ENCODE measurements at regions not wholly inside any gene's neighbourhood (a gene's known extent, or its start where the extent isn't known, plus 50 kb on each side); places are given as distances from the start of the nearest gene placed in this dataset.

GRCh38 chr11:116255321-116255953 is 517.4 kb downstream of the BUD13 start:
- DNase-seq (ENCODE audit: low spot score): no peak

GRCh38 chr11:116250155-116250554 is 522.6 kb downstream of the BUD13 start:
- no peak for DNase-seq (ENCODE audit: low spot score)

GRCh38 chr11:116249561-116249960 is 523.2 kb downstream of the BUD13 start:
- no peak for DNase-seq (ENCODE audit: low spot score)

DNA sequence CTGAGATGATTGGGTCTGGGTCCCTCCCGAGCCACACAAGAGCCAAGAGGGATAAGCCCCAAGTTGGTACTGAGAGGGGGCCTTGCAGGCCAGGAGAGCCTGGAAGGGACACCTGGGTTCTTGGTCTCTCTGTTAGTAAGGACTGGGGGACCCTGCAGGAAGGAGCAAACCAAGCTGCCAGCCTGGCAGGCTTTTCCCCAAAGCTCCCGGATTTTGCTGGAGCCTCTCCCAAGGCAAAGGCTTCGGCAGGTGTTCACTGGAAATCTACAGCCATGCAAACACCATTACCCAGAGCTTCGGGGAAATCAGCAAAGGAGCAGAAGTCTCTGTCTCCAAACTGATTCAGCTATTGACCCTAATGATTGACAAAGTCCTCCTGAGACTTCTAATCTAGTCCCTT is 527.9 kb downstream of the BUD13 start:
- no peak for DNase-seq (ENCODE audit: low spot score)

DNA sequence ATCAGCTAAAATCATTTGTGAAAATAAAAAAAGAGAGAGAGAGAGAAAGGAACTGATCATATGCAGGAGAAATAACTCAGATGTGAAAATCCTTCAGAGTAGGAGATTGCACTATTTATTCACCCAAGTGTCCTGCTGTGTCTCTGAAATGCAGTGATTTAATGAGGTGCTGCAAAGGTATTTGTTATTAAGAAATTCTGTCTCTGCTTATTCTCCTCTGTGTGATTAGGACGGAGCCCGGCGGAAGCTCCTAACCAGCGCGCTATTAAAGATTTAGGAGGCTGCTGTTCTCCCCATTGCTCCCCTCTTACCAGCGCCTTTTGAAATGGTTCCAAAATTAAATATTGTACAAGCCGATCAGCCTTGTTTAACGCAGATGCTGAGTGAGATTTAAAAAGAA is 528.3 kb downstream of the BUD13 start:
- DNase-seq (ENCODE audit: low spot score): no peak

DNA sequence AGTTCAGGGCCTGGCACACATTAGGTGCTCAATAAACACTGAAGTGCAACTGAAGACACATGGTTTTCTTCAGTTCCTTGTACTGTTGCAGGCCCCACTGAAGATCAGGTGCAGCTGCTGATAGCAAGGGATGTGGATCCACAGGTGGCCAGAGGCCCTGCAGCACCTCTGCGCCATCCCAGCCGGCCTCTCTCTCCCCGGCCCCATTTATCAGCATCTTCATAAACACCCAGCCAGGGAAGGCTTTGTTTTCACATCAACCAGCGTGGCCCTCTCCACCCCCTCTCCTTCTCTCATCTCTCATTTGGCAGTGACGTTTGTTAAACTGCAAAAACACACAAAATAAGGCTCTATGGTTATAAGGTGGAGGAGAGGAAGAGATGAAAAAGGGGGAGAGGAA is 528.8 kb downstream of the BUD13 start:
- DNase-seq (ENCODE audit: low spot score): no peak

GRCh38 chr11:116242006-116242405 is 530.8 kb downstream of the BUD13 start:
- DNase-seq (ENCODE audit: low spot score): no peak

DNA sequence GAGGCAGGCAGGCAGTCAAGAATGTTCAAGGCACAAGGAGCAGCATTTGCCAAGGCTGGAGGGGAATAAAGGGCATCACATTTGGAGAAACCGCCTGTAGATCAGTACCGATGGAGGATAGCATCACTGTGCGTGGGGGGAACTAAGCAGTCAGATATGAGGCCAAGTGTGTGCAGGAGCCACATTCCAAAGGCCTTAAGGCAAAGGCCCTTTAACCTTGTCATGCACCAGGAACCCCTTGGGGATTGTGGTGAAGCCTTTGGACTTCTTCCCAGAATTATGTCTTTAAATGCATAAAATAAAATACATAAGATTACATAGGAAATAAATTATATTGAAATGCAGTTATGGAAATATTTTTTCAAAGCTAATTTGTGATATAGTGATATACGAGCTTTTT is 532.1 kb downstream of the BUD13 start:
- no peak for DNase-seq (ENCODE audit: low spot score)

- DNase-seq (ENCODE audit: low spot score): no peak
Measured at GRCh38 chr11:116239247-116239646, 533.5 kb downstream of the BUD13 start.

- DNase-seq (ENCODE audit: low spot score): no peak
Measured at GRCh38 chr11:116234989-116235568, 537.7 kb downstream of the BUD13 start.

- DNase-seq (ENCODE audit: low spot score): no peak
Measured at GRCh38 chr11:116233561-116233960, 539.2 kb downstream of the BUD13 start.

GRCh38 chr11:116232364-116232828 is 540.4 kb downstream of the BUD13 start:
- no peak for DNase-seq (ENCODE audit: low spot score)

GRCh38 chr11:116231543-116231942 is 541.2 kb downstream of the BUD13 start:
- DNase-seq (ENCODE audit: low spot score): no peak

GRCh38 chr11:116230438-116230837 is 542.3 kb downstream of the BUD13 start:
- no peak for DNase-seq (ENCODE audit: low spot score)

GRCh38 chr11:116229236-116229970 is 543.4 kb downstream of the BUD13 start:
- DNase-seq (ENCODE audit: low spot score): no peak

DNA sequence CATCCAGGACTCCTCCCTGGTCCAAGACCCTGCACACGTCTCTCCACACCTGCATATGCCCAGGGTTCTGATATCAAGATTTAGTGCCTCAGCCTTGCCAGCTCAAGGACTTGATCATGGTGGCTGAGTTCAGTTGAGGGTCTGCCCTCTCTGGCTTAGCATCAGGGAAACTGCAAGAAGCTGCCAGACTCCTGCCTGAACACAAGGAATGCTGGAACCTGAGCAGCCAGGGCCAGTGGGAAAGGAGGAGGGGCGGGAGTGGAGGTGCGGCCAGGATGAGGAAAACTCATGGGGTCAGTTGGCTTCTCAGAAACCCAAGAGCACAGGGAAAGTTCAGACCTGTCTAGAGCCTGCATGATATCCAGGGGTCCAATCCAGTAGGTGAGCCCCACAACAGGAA is 546.1 kb downstream of the BUD13 start:
- DNase-seq (ENCODE audit: low spot score): no peak

DNA sequence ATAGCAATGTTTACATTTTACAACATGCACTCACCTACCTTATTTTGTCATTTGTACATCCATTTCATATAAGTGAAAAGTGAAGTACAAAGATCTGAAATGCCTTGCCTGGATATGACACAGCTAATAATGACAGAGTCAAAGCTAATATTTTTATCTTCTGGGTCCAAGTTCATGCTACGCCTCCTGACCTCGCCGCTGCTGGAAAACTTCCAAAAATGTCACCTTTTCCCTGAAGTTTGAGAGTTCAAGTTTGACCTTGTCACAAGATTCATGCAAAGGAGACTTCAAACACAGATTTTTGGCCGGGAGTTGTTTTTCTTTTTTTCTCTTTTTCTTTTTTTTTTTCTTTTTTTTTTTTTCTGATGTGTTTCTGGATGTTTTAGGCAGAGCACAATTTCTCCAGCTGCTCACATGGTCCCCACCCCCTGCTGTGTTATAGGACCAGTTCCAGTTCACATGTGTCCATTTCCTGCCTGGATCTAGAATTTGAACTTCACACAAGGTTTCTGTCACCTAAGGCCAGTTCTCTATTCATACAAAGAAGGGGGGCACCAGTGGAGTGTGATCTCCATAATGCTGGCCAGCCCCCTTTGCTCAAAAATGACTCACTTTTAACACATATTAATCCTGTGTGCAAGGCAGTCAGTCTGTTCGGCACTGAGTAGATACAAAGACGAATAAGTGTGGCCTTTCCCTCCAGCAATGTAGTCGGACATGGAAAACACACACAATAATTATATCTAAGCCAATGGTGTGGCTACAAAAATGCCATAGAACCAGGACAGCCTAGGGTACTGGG is 546.8 kb downstream of the BUD13 start:
- DNase-seq (ENCODE audit: low spot score): no peak

DNA sequence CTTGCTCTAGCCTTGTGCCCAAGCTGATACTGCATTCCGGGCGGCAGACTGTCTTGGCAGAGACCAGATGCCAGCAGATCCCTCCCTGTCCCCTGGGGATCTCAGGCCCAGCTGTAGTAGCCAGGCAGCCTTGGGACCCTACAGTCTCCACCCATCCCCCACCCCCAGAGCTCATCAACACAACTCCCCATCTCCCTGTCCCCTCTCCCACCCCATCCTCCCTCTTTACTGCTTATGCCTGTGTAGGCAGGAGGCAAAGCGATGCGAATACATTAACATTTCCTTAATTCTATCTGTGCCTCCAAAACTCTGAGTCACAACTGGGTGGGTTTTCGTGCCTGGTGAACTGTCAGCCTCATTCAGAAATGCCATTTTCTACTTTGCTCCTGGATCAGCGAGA is 547.6 kb downstream of the BUD13 start:
- DNase-seq (ENCODE audit: low spot score): no peak

DNA sequence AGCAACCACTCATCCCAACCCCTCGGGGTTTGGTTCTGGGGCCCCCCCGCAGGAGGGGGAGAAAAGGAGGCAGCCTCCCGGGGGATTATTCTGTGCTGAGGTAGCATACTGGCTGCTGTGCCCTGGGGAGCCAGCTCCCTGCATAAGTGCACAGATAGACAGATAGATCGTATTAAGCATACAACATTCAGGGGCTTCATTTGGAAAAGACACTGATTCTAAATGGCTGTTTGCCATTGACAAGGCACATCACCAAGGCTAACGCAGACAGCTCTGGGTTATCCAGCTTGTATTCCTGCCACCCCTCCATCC is 547.9 kb downstream of the BUD13 start:
- DNase-seq (ENCODE audit: low spot score): no peak

- peak; percentile 45 for DNase-seq (ENCODE audit: low spot score)
Measured at GRCh38 chr11:116224154-116224888, 548.5 kb downstream of the BUD13 start.

- DNase-seq (ENCODE audit: low spot score): no peak
Measured at GRCh38 chr11:116221351-116221750, 551.4 kb downstream of the BUD13 start.

DNA sequence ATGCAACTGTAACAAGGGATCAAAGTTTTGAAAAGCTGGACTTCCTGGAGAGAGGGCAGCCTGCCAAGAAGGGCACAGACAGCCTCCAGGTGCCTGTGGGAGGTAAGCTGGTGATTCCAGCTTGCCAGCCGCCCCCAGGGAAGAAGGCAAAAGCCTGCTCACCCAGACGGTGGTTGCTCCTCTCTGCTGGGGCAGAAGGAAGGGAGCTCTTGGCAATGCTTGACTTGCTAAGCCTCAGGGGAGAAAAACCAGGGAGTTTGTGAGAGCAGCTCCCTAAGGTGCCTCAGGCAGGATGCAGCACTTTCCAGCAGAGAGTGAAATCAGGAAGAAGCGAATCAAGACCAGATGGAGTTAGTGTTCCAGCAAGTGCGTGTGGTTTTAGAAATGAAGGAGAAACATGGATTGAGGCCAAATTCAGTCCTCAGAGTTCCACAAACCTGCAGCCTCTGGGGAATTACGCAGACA is 553.6 kb downstream of the BUD13 start:
- DNase-seq (ENCODE audit: low spot score): no peak
